Chondrocyte (in vitro differentiated cells): ENCODE measurements at regions not wholly inside any gene's neighbourhood (a gene's known extent, or its start where the extent isn't known, plus 50 kb on each side); places are given as distances from the start of the nearest gene placed in this dataset.
A peak's percentile ranks its signal among the peaks of the same experiment; 100 is the strongest.

Experiments used
- DNase-seq: peaks from one replicate; pipeline ENCODE4 v3.0.0; 2021; ENCODE audit warnings: mixed read lengths, low spot score
- H3K27ac Mint-ChIP-seq: one replicate; pipeline ENCODE4 v1.8.0; 2021; ENCODE audit warnings: mild to moderate bottlenecking, moderate library complexity, mixed read lengths; ENCODE audit not compliant: unreplicated experiment
- H3K27me3 Mint-ChIP-seq: 2 replicates; pipeline ENCODE4 v1.8.0; 2021; ENCODE audit warnings: low read depth, mixed read lengths
- H3K36me3 Mint-ChIP-seq: 2 replicates; pipeline ENCODE4 v1.8.0; 2021; ENCODE audit warnings: low read depth, mixed read lengths
- H3K4me1 Mint-ChIP-seq: 2 replicates; pipeline ENCODE4 v1.8.0; 2021; ENCODE audit warnings: low read depth, mild to moderate bottlenecking, mixed read lengths
- H3K4me3 Mint-ChIP-seq: one replicate; pipeline ENCODE4 v1.8.0; 2021; ENCODE audit warnings: mild to moderate bottlenecking, moderate library complexity, mixed read lengths; ENCODE audit not compliant: unreplicated experiment
- H3K9me3 Mint-ChIP-seq: 2 replicates; pipeline ENCODE4 v1.8.0; 2021; ENCODE audit warnings: low read depth, mixed read lengths
- TF ChIP-seq, protein P1 (sequence below): fragments of 200-600 bp; sonication (generic); IDR thresholded peaks from 2 replicates; pipeline ENCODE4 v1.5.0; 2021; ENCODE audit warnings: antibody characterized with exemption, mild to moderate bottlenecking, moderate library complexity

DNA sequence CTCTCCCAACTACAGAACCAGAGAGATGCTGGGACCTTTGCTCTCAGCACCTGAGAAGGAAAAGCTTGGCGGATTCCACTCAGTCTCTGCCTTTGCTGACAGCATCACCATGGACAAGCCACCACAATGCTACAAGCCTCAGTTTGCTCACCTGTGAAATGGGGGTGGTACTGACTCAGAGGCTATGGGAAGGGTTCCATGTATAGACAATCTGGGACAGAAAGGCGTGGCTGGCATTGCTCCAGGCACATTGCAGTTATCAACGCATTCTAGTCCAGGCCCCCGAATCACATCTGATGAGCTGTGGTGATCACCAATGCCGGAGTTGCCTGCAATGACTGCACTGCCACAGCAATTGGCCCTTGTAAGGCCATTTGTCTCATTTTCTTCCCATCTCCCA lies 72.6 kb downstream of the ISX start:
- peaks cover 19% of the 10 kb centered on the region for H3K27me3 Mint-ChIP-seq
- H3K4me1 Mint-ChIP-seq, result no peaks in the 10 kb centered on the region
- DNase-seq, result no peak
- H3K9me3 Mint-ChIP-seq, result no peaks in the 10 kb centered on the region
- H3K4me3 Mint-ChIP-seq, result no peak overlapping the region
- TF ChIP-seq, protein P1, sequence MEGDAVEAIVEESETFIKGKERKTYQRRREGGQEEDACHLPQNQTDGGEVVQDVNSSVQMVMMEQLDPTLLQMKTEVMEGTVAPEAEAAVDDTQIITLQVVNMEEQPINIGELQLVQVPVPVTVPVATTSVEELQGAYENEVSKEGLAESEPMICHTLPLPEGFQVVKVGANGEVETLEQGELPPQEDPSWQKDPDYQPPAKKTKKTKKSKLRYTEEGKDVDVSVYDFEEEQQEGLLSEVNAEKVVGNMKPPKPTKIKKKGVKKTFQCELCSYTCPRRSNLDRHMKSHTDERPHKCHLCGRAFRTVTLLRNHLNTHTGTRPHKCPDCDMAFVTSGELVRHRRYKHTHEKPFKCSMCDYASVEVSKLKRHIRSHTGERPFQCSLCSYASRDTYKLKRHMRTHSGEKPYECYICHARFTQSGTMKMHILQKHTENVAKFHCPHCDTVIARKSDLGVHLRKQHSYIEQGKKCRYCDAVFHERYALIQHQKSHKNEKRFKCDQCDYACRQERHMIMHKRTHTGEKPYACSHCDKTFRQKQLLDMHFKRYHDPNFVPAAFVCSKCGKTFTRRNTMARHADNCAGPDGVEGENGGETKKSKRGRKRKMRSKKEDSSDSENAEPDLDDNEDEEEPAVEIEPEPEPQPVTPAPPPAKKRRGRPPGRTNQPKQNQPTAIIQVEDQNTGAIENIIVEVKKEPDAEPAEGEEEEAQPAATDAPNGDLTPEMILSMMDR, result no peak
- no peak overlapping the region for H3K27ac Mint-ChIP-seq
- no peaks in the 10 kb centered on the region for H3K36me3 Mint-ChIP-seq

DNA sequence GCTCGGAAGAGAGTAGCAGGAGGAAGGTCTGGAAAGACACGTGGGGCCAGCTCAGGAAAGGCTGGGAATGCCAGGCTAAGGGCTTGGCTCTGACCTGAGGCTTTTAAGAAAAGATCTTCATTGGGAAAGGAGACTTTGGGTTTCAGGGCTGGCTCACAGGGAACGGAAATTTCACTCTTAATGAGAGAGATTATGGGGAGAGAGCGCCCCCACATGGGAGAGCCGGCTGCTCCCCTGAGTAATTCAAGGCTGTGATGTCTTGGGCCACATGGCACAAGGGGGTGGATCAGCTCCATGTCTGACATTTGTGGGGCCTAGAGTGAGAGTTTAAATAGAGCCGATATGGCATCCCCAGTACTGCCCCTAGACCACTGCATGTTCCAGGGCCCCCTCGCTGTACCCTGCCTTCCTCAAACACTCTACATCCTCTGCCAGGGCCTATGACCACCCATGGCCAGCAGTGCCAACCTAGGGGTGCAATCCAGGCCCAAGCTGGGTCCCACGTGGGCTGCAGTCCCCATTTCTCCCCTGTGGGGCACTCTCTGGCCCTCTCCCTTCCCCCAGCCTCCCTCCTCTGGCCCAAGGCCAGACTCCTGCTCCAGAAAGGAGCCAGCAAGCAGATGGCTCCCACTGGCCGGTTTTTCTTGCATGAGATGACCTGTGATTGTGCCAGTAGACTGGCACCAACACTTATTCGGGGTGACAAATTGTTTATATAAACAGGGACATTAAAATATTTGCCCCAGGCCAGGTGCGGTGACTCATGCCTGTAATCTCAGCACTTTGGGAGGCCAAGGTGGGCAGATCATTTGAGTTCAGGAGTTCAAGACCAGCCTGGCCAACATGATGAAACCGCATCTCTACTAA lies 75.2 kb downstream of the ISX start:
- Mint-ChIP-seq H3K36me3 (no peaks in the 10 kb centered on the region), H3K27ac (no peak overlapping the region), H3K4me3 (no peak overlapping the region), H3K4me1 (no peaks in the 10 kb centered on the region), H3K27me3 (peaks cover 21% of the 10 kb centered on the region), H3K9me3 (no peaks in the 10 kb centered on the region)
- no peak for DNase-seq
- TF ChIP-seq, protein P1, result no peak

DNA sequence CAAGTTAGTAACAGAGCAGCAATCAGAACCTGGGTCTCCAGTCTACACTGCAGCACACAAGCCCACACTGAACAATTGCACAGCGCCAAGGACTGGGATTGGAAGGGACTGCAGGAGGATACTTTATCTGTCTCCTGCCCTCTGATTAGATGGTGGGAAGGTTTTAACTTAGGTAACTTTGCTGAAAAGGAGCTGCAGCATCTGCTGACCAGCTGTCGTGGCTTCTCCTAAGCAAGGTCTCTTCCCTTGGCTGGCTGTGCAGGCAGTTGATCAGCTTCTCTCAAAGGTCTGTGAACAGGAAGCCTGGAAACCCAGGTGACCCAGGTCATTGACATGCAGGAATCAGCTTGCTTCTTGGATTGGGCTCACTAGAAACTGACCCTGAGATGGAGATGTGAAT lies 82.4 kb downstream of the ISX start:
- H3K36me3 Mint-ChIP-seq, result no peaks in the 10 kb centered on the region
- H3K27me3 Mint-ChIP-seq, result peaks cover 60% of the 10 kb centered on the region
- H3K27ac Mint-ChIP-seq, result no peak overlapping the region
- no peaks in the 10 kb centered on the region for H3K9me3 Mint-ChIP-seq
- TF ChIP-seq, protein P1, result no peak
- no peaks in the 10 kb centered on the region for H3K4me1 Mint-ChIP-seq
- no peak for DNase-seq
- no peak overlapping the region for H3K4me3 Mint-ChIP-seq

DNA sequence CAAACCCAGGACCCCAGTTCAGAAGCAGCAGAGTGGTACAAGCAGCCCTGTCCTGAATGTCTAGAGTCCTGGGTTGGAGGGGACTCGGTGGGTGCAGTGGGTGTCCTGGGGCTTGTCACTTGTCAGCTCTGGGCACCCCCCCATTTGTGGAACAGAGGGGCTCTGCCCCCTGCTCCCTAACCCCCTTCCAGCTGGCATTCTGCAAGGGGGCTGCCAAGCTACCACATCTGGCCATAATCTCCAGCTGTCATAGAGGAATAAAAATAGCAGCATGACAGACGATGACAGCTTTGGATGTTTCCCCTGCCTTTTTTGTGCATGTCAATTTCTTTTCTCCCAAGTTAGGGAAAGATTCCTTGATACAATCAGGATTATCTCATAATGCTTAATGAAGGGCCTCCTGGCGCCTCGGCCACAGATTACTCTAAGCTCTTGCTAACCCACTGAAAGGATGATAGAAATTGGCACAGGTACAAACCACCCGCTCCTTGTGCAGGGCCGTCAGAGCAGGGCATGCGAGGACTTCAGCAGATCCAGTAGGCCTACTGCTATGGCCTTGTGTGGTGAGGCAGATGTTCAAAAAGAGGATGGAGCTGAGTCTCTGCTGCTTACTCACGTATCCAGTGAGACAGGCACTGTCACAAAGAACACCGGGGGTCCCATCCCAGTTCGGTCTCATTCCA lies 83.0 kb downstream of the ISX start:
- Mint-ChIP-seq H3K27me3 (peaks cover 59% of the 10 kb centered on the region), H3K4me1 (no peaks in the 10 kb centered on the region), H3K9me3 (no peaks in the 10 kb centered on the region), H3K27ac (no peak overlapping the region), H3K4me3 (no peak overlapping the region), H3K36me3 (no peaks in the 10 kb centered on the region)
- no peak for DNase-seq
- TF ChIP-seq, protein P1, result no peak

DNA sequence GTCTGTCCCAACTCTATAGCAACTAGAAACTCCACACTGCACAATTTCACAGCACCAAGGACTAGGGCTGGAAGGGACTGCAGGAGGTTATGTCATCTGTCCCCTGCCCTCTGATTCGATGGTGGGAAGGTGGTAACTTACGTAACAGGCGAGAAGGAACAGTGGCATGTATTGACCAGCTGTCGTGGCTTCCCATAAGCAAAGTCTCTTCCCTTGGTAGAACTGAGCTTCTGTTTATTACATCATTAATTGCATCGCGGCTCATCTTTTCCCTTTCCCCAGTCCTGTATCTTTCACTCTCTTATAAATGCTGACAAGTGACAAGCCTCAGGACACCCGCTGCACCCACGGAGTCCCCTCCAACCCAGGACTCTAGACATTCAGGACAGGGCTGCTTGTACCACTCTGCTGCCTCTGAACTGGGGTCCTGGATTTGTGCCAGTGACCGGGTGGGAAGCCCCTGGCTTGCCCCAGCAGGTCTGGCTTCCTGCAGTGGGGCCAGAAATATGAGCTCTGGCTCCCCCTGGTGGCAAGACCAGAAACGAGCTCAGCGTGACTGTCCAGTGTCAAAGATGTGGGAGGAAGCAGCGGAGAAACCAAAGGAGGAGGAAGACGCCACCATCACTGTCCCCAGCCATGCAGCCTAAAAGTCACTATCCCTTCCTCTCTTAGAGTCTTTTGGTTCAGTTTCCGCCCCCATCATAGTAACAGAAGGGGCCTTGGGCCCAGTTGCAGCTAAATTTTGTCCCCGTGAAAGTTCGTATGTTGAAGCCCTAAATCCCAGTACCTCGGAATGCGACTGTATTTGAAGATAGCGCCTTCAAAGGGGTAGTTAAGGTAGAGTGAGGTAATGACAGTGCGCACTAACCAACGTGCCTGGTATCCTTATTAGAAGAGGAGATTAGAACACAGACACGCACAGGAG lies 84.5 kb downstream of the ISX start:
- TF ChIP-seq, protein P1, result peak; percentile 84
- DNase-seq, result no peak
- Mint-ChIP-seq H3K4me3 (no peak overlapping the region), H3K27ac (no peak overlapping the region), H3K27me3 (peaks cover 66% of the 10 kb centered on the region), H3K4me1 (no peaks in the 10 kb centered on the region), H3K36me3 (no peaks in the 10 kb centered on the region), H3K9me3 (no peaks in the 10 kb centered on the region)
